GM23338 (cell line): ENCODE measurements at regions not wholly inside any gene's neighbourhood (a gene's known extent, or its start where the extent isn't known, plus 50 kb on each side); places are given as distances from the start of the nearest gene placed in this dataset.

ENCODE experiments used
- ATAC-seq: fragments of 200-7000 bp; cut with Tn5 transposase; 3 replicates; pipeline ENCODE4 v1.9.1; 2020
- DNase-seq: peaks from one replicate; pipeline ENCODE4 v3.0.0-alpha.2; 2015; ENCODE audit warnings: low spot score
- H2AFZ ChIP-seq: fragments of 200-600 bp; sonication (generic); 2 replicates; pipeline ENCODE4 v1.8.0; 2016; ENCODE audit warnings: antibody characterized with exemption, mild to moderate bottlenecking, moderate library complexity
- H3F3A ChIP-seq: fragments of 200-600 bp; sonication (generic); replicated peaks from 2 replicates; pipeline ENCODE4 v1.8.0; 2017; ENCODE audit warnings: antibody characterized with exemption, mixed run types, low read depth
- H3K27ac ChIP-seq: fragments of 200-600 bp; sonication (generic); 2 replicates; pipeline ENCODE4 v1.6.1; 2016; ENCODE audit warnings: low read depth
- H3K27me3 ChIP-seq: fragments of 200-600 bp; sonication (generic); 2 replicates; pipeline ENCODE4 v1.8.0; 2016; ENCODE audit warnings: mild to moderate bottlenecking, mixed run types, moderate library complexity; ENCODE audit not compliant: insufficient read depth
- H3K36me3 ChIP-seq: fragments of 200-600 bp; sonication (generic); 2 replicates; pipeline ENCODE4 v1.8.0; 2016; ENCODE audit warnings: mild to moderate bottlenecking; ENCODE audit not compliant: insufficient read depth
- H3K4me1 ChIP-seq: fragments of 200-600 bp; sonication (generic); 2 replicates; pipeline ENCODE4 v1.8.0; 2016; ENCODE audit warnings: mild to moderate bottlenecking, moderate library complexity; ENCODE audit not compliant: insufficient read depth
- H3K4me2 ChIP-seq: fragments of 200-600 bp; sonication (generic); 2 replicates; pipeline ENCODE4 v1.7.1; 2017; ENCODE audit warnings: mixed run types
- H3K4me3 ChIP-seq: fragments of 200-600 bp; sonication (generic); 2 replicates; pipeline ENCODE4 v1.6.1; 2016; ENCODE audit warnings: mixed run types
- H3K79me2 ChIP-seq: fragments of 200-600 bp; sonication (generic); replicated peaks from 2 replicates; pipeline ENCODE4 v1.8.0; 2017; ENCODE audit warnings: mild to moderate bottlenecking; ENCODE audit not compliant: insufficient read depth
- H3K9me2 ChIP-seq: fragments of 200-600 bp; sonication (generic); 2 replicates; pipeline ENCODE4 v1.8.0; 2017; ENCODE audit not compliant: insufficient read depth
- H4K20me1 ChIP-seq: fragments of 200-600 bp; sonication (generic); replicated peaks from 2 replicates; pipeline ENCODE4 v1.8.0; 2017; ENCODE audit warnings: mild to moderate bottlenecking; ENCODE audit not compliant: insufficient read depth
- H3K27ac Mint-ChIP-seq: 2 replicates; pipeline ENCODE4 v1.8.0; 2020; ENCODE audit warnings: inconsistent platforms, mild to moderate bottlenecking, moderate library complexity, mixed read lengths
- H3K27me3 Mint-ChIP-seq: 3 replicates; pipeline ENCODE4 v1.8.0; 2022; ENCODE audit warnings: low read depth, mild to moderate bottlenecking, moderate library complexity, mixed read lengths, inconsistent platforms; ENCODE audit not compliant: insufficient read depth, poor library complexity
- H3K36me3 Mint-ChIP-seq: 3 replicates; pipeline ENCODE4 v1.8.0; 2021; ENCODE audit warnings: low read depth, mild to moderate bottlenecking, inconsistent platforms, moderate library complexity, mixed read lengths
- H3K4me1 Mint-ChIP-seq: 3 replicates; pipeline ENCODE4 v1.8.0; 2020; ENCODE audit warnings: mild to moderate bottlenecking, inconsistent platforms, mixed read lengths
- H3K4me3 Mint-ChIP-seq: 3 replicates; pipeline ENCODE4 v1.8.0; 2021; ENCODE audit warnings: moderate library complexity, mild to moderate bottlenecking, inconsistent platforms, mixed read lengths
- H3K9me3 Mint-ChIP-seq: 3 replicates; pipeline ENCODE4 v1.8.0; 2020; ENCODE audit warnings: moderate library complexity, mild to moderate bottlenecking, inconsistent platforms, mixed read lengths
- ETS1 ChIP-seq: IDR thresholded peaks from 2 replicates; pipeline ENCODE4 v1.6.1; 2016; ENCODE audit warnings: antibody characterized with exemption
- EZH2 ChIP-seq: fragments of 200-600 bp; sonication (generic); IDR thresholded peaks from one replicate; pipeline ENCODE4 v1.8.0; 2017; ENCODE audit warnings: antibody characterized with exemption, mild to moderate bottlenecking, low read depth; ENCODE audit not compliant: unreplicated experiment
- EZH2phosphoT487 ChIP-seq: fragments of 200-600 bp; sonication (generic); IDR thresholded peaks from one replicate; pipeline ENCODE4 v1.8.1; 2018; ENCODE audit warnings: antibody characterized with exemption; ENCODE audit not compliant: unreplicated experiment
- STAT1 ChIP-seq: IDR thresholded peaks from one replicate; pipeline ENCODE4 v1.6.1; 2016; ENCODE audit warnings: antibody characterized with exemption; ENCODE audit not compliant: unreplicated experiment
- ZNF114 ChIP-seq: fragments of 250-450 bp; sonication (Bioruptor Pico); IDR thresholded peaks from 2 replicates; pipeline ENCODE4 v1.5.0; 2020; ENCODE audit warnings: mild to moderate bottlenecking, moderate library complexity
- ZNF462 ChIP-seq: fragments of 250-450 bp; sonication (Bioruptor Pico); IDR thresholded peaks from 2 replicates; pipeline ENCODE4 v1.5.0; 2020; ENCODE audit warnings: mild to moderate bottlenecking, moderate library complexity

GRCh38 chr6:12505486-12505885, 211.1 kb upstream of the PHACTR1 start (continued):
- TF ChIP-seq ETS1 (no peak), STAT1 (no peak), EZH2 (no peak), ZNF462 (CRISPR knock-in tag) (no peak)

- H3K4me2 ChIP-seq, result no peak overlapping the region
- H3K27ac Mint-ChIP-seq, result no peak overlapping the region
- H4K20me1 ChIP-seq, result no peaks in the 10 kb centered on the region
- no peaks in the 10 kb centered on the region for H3K27me3 Mint-ChIP-seq
- H3K36me3 Mint-ChIP-seq, result no peaks in the 10 kb centered on the region
- H3K79me2 ChIP-seq, result no peaks in the 10 kb centered on the region
- no peak overlapping the region for H2AFZ ChIP-seq
- H3K4me1 Mint-ChIP-seq, result no peaks in the 10 kb centered on the region
- H3K4me3 ChIP-seq, result no peak overlapping the region
- DNase-seq, result no peak
- no peaks in the 10 kb centered on the region for H3K27me3 ChIP-seq
- H3K27ac ChIP-seq, result no peak overlapping the region
- H3K4me3 Mint-ChIP-seq, result no peak overlapping the region
- ATAC-seq, result no peak
- no peaks in the 10 kb centered on the region; the same call in 1 of the 2 replicates for H3K36me3 ChIP-seq
- no peaks in the 10 kb centered on the region for H3F3A ChIP-seq
- H3K9me2 ChIP-seq, result no peaks in the 10 kb centered on the region; the same call in 1 of the 2 replicates
- no peaks in the 10 kb centered on the region; the same call in 2 of the 3 replicates for H3K9me3 Mint-ChIP-seq
- TF ChIP-seq ETS1, result no peak
- TF ChIP-seq EZH2phosphoT487, result no peak
- TF ChIP-seq ZNF114 (CRISPR knock-in tag), result no peak
- H3K4me1 ChIP-seq, result no peaks in the 10 kb centered on the region
Observed at GRCh38 chr6:12506159-12506558, 210.4 kb upstream of the PHACTR1 start.
